ENCODE measurements at regions not wholly inside any gene's neighbourhood (a gene's known extent, or its start where the extent isn't known, plus 50 kb on each side); places are given as distances from the start of the nearest gene placed in this dataset.

GRCh38 chr5:58013542-58014258 is 446.2 kb downstream of the PLK2 start:
- TF ChIP-seq EZH2 (IDR thresholded peaks at IDR 0.05; ENCODE audit: borderline replicate concordance, low read depth, low read length, poor library complexity, severe bottlenecking) (no peak), CTCF (conservative IDR thresholded peaks at IDR 0.05; ENCODE audit: low read depth, low read length) (no peak)
- no peak overlapping the region for H3K4me3 ChIP-seq (ENCODE audit: low read depth, low read length, poor library complexity, severe bottlenecking)
- no peaks in the 10 kb centered on the region for H3K27me3 ChIP-seq (replicated peaks; ENCODE audit: insufficient read depth, low read depth, low read length, poor library complexity)
- H3K36me3 ChIP-seq (ENCODE audit: insufficient read depth, low read length, poor library complexity, severe bottlenecking), result no peaks in the 10 kb centered on the region
- no peak overlapping the region for H3K27ac ChIP-seq (ENCODE audit: low read depth, low read length, poor library complexity, severe bottlenecking)
- POLR2A ChIA-PET (ENCODE audit: low non-redundant PET), result no interaction called here
- BruUV-seq (replicated peaks), result no TSS peak
- intact Hi-C loops (cut with micrococcal nuclease; ENCODE audit: unreplicated experiment), result no loop called here
- H3K4me1 ChIP-seq (ENCODE audit: insufficient read depth, low read length, poor library complexity, severe bottlenecking), result no peaks in the 10 kb centered on the region
- CTCF ChIA-PET, result no interaction called here
- no peak for DNase-seq (ENCODE audit: low spot score)
- no peaks in the 10 kb centered on the region for H3K9me3 ChIP-seq (ENCODE audit: low read depth, low read length, poor library complexity, severe bottlenecking)

DNA sequence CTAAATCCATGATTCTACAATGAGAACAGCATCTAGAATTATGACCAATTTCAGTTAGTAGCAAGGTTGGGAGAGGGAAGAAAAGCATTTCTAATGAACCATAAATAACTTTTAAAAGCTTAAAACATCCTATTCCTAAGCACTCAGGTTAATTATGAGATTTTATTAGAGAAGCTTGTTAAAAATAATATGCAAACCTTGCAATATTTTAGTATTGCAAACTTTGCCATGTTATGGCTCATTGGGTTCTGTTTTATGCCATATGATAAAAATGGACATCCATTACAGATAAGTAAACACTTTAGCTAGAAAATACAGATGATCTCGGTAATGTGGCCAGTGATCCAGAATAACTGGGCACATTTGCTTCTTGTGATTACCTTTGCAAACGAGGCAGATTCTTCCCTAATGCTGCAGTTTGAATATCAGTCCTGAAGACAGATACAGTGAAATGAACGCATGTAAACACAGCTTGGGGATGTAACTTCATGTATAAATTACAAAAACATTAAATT is 447.0 kb downstream of the PLK2 start:
- no TSS peak for BruUV-seq (replicated peaks)
- TF ChIP-seq EZH2 (IDR thresholded peaks at IDR 0.05; ENCODE audit: borderline replicate concordance, low read depth, low read length, poor library complexity, severe bottlenecking) (no peak), CTCF (conservative IDR thresholded peaks at IDR 0.05; ENCODE audit: low read depth, low read length) (no peak)
- DNase-seq (ENCODE audit: low spot score), result no peak
- H3K27ac ChIP-seq (ENCODE audit: low read depth, low read length, poor library complexity, severe bottlenecking), result no peak overlapping the region
- CTCF ChIA-PET, result no interaction called here
- H3K4me3 ChIP-seq (ENCODE audit: low read depth, low read length, poor library complexity, severe bottlenecking), result no peak overlapping the region
- no peaks in the 10 kb centered on the region for H3K9me3 ChIP-seq (ENCODE audit: low read depth, low read length, poor library complexity, severe bottlenecking)
- H3K4me1 ChIP-seq (ENCODE audit: insufficient read depth, low read length, poor library complexity, severe bottlenecking), result no peaks in the 10 kb centered on the region
- H3K27me3 ChIP-seq (replicated peaks; ENCODE audit: insufficient read depth, low read depth, low read length, poor library complexity), result no peaks in the 10 kb centered on the region
- intact Hi-C loops (cut with micrococcal nuclease; ENCODE audit: unreplicated experiment), result no loop called here
- H3K36me3 ChIP-seq (ENCODE audit: insufficient read depth, low read length, poor library complexity, severe bottlenecking), result no peaks in the 10 kb centered on the region
- POLR2A ChIA-PET (ENCODE audit: low non-redundant PET), result no interaction called here

DNA sequence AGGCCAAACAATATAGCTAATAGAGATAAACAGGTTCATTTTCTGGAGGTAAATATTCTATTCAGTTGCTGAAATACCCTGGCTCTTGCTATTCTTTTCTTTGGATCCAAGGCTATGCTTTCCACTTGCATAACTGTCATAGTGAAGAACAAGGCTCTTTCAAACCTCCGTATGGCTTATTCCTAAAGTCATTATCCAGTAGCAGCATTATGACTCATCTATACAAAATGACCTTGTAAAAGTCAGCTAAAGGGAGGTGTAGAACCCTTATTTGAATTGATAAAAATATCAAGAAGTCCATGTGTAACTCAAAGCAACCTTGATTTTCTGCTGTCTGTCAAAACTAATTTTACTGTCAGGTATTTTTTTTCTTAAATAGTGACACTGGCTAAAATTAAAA is 447.8 kb downstream of the PLK2 start:
- Histone ChIP-seq H3K36me3 (ENCODE audit: insufficient read depth, low read length, poor library complexity, severe bottlenecking) (no peaks in the 10 kb centered on the region), H3K27ac (ENCODE audit: low read depth, low read length, poor library complexity, severe bottlenecking) (no peak overlapping the region), H3K4me1 (ENCODE audit: insufficient read depth, low read length, poor library complexity, severe bottlenecking) (no peaks in the 10 kb centered on the region), H3K27me3 (replicated peaks; ENCODE audit: insufficient read depth, low read depth, low read length, poor library complexity) (no peaks in the 10 kb centered on the region), H3K4me3 (ENCODE audit: low read depth, low read length, poor library complexity, severe bottlenecking) (no peak overlapping the region), H3K9me3 (ENCODE audit: low read depth, low read length, poor library complexity, severe bottlenecking) (no peaks in the 10 kb centered on the region)
- TF ChIP-seq EZH2 (IDR thresholded peaks at IDR 0.05; ENCODE audit: borderline replicate concordance, low read depth, low read length, poor library complexity, severe bottlenecking), result no peak
- TF ChIP-seq CTCF (conservative IDR thresholded peaks at IDR 0.05; ENCODE audit: low read depth, low read length), result no peak
- DNase-seq (ENCODE audit: low spot score), result no peak
- ChIA-PET CTCF (no interaction called here), POLR2A (ENCODE audit: low non-redundant PET) (no interaction called here)
- intact Hi-C loops (cut with micrococcal nuclease; ENCODE audit: unreplicated experiment), result no loop called here
- BruUV-seq (replicated peaks), result no TSS peak
